Adrenal gland (tissue), 5 donors: ENCODE measurements at regions not wholly inside any gene's neighbourhood (a gene's known extent, or its start where the extent isn't known, plus 50 kb on each side); places are given as distances from the start of the nearest gene placed in this dataset.
"Not testable (repeated sequence)": the region's sequence is repeated elsewhere in the genome, so short reads cannot be mapped to it uniquely, and the experiment has no call there.

ENCODE experiments used
- POLR2A ChIP-seq, 2 donors: fragments of 450-650 bp; IDR thresholded peaks; one replicate each; pipeline ENCODE4 v1.6.1; 2017; ENCODE audit warnings: antibody characterized with exemption in 2 of 2, mild to moderate bottlenecking in 2 of 2, moderate library complexity in 1 of 2
- TF ChIP-seq, protein P1 (sequence below), 6 experiments: fragments of 450-650 bp in 4 of 6; fragments of 200-600 bp in 2 of 6; sonication (generic) in 1 of 6; IDR thresholded peaks; 1 replicate in 5 of 6; 2 replicates in 1 of 6; pipeline versions ENCODE4 v1.5.1 to v1.8.0; 2016 to 2021; ENCODE audit warnings: antibody characterized with exemption in 6 of 6, mild to moderate bottlenecking in 2 of 6, moderate library complexity in 1 of 6
- donor health status: DM: no; HTN: no; CAD: no.

DNA sequence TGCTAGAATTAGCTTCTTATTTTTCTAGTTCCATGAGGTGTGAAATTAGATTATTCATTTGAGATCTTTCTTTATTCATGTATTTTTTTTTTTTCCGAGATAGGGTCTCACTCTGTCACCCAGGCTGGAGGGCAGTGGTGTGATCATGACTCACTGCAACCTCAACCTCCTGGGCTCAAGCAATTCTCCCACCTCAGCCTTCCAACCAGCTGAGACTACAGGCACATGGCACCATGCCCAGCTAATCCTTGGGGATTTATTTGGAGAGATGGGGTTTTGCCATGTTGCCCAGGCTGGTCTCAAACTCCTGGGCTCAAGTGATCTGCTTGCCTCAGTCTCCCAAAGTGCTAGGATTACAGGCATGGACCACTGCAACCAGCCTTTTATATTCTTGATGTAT, 653.0 kb downstream of the ADCYAP1 start:
- TF ChIP-seq, protein P1, sequence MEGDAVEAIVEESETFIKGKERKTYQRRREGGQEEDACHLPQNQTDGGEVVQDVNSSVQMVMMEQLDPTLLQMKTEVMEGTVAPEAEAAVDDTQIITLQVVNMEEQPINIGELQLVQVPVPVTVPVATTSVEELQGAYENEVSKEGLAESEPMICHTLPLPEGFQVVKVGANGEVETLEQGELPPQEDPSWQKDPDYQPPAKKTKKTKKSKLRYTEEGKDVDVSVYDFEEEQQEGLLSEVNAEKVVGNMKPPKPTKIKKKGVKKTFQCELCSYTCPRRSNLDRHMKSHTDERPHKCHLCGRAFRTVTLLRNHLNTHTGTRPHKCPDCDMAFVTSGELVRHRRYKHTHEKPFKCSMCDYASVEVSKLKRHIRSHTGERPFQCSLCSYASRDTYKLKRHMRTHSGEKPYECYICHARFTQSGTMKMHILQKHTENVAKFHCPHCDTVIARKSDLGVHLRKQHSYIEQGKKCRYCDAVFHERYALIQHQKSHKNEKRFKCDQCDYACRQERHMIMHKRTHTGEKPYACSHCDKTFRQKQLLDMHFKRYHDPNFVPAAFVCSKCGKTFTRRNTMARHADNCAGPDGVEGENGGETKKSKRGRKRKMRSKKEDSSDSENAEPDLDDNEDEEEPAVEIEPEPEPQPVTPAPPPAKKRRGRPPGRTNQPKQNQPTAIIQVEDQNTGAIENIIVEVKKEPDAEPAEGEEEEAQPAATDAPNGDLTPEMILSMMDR (IDR thresholded peaks at IDR 0.05) = not testable (repeated sequence)
- not testable (repeated sequence) for TF ChIP-seq POLR2A (IDR thresholded peaks at IDR 0.05)
